ENCODE measurements at regions not wholly inside any gene's neighbourhood (a gene's known extent, or its start where the extent isn't known, plus 50 kb on each side); places are given as distances from the start of the nearest gene placed in this dataset.

DNA sequence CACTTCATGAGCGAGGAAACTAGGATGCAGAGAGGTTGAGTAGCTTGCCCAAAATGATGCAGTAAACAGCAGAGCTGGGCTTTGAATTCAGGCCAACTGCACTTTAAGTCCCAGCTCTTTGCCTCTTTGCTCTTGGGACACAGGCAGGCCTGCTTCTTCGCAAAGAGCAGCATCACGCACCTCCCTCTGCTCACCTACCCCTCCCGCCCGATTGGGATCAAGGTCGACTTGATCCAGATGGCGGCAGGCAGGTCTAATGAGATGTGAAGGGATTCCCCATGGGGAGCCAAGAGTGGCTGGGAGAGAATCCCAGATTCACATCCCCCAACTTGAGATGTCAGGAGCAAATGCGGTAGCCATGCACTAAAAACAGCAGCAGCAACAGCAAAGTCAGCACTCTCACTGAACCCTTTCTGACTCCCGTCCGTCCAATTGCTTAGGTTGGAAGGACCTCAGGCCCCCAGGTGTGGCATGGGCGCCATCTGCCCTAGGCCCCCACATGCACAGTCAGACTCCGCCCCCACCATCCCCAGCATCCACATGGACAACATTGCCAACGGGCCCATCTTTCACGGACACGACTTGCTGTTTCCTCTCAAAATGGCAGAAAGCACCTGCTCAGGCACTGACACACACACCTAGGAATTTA, 84.3 kb upstream of the MAP4K4 start:
- Histone ChIP-seq H3K36me3 (replicated peaks; ENCODE audit: insufficient read depth, low read depth) (no peaks in the 10 kb centered on the region), H4K20me1 (ENCODE audit: insufficient read depth, poor library complexity, severe bottlenecking) (no peaks in the 10 kb centered on the region), H3K9me3 (ENCODE audit: low read depth) (no peaks in the 10 kb centered on the region), H3K4me3 (no peak overlapping the region), H3K4me1 (ENCODE audit: insufficient read depth) (peaks cover 7% of the 10 kb centered on the region), H2AFZ (no peak overlapping the region), H3K9me2 (replicated peaks; ENCODE audit: insufficient read depth) (no peaks in the 10 kb centered on the region), H3K27ac (no peak overlapping the region), H3K79me2 (no peaks in the 10 kb centered on the region), H3K4me2 (no peak overlapping the region), H3K27me3 (no peaks in the 10 kb centered on the region)
- DNase-seq (ENCODE audit: low spot score), result no peak
- no peak for TF ChIP-seq EZH2phosphoT487 (IDR thresholded peaks at IDR 0.05; ENCODE audit: low read depth, severe bottlenecking, unreplicated experiment)
- no peak for TF ChIP-seq CTCF (IDR thresholded peaks at IDR 0.05; ENCODE audit: poor library complexity)
- TF ChIP-seq EZH2 (IDR thresholded peaks at IDR 0.05; ENCODE audit: borderline replicate concordance), result no peak
- WGBS (ENCODE audit: low lambda C conversion rate, missing lambda C conversion rate), result 91% methylated on average over 15 of the region's 15 CpGs

DNA sequence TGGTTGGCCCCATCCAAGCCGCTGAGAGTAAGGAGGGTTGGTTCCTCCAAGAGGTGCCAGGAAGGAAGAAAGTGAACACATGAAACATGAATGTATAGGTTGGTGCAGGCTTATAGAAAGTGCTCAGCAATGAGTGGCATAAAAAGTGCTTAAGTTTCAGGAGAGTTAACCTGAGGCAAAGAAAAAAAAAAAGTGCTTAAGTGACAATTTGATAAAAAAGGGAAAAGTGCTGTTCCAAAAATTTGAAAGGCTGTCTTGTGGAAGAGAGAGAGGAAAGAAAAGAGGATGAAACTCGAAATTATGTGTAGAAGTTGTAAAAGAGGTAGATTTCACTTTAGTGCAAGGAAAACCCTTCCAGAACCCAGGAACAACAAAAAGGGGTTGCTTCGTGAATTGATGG, 85.5 kb upstream of the MAP4K4 start:
- Histone ChIP-seq H3K4me3 (no peak overlapping the region), H3K9me3 (ENCODE audit: low read depth) (no peaks in the 10 kb centered on the region), H3K4me2 (no peak overlapping the region), H4K20me1 (ENCODE audit: insufficient read depth, poor library complexity, severe bottlenecking) (no peaks in the 10 kb centered on the region), H3K27ac (no peak overlapping the region), H3K36me3 (replicated peaks; ENCODE audit: insufficient read depth, low read depth) (no peaks in the 10 kb centered on the region), H3K27me3 (no peaks in the 10 kb centered on the region), H3K4me1 (ENCODE audit: insufficient read depth) (peaks cover 7% of the 10 kb centered on the region), H3K9me2 (replicated peaks; ENCODE audit: insufficient read depth) (no peaks in the 10 kb centered on the region), H3K79me2 (no peaks in the 10 kb centered on the region), H2AFZ (no peak overlapping the region)
- no peak for TF ChIP-seq CTCF (IDR thresholded peaks at IDR 0.05; ENCODE audit: poor library complexity)
- no peak for TF ChIP-seq EZH2 (IDR thresholded peaks at IDR 0.05; ENCODE audit: borderline replicate concordance)
- no peak for TF ChIP-seq EZH2phosphoT487 (IDR thresholded peaks at IDR 0.05; ENCODE audit: low read depth, severe bottlenecking, unreplicated experiment)
- 93% methylated on average over 3 of the region's 3 CpGs for WGBS (ENCODE audit: low lambda C conversion rate, missing lambda C conversion rate)
- DNase-seq (ENCODE audit: low spot score), result no peak

GRCh38 chr2:101610750-101611315, 86.7 kb upstream of the MAP4K4 start:
- H3K27me3 ChIP-seq, result no peaks in the 10 kb centered on the region
- H3K27ac ChIP-seq, result no peak overlapping the region
- no peak overlapping the region for H3K4me2 ChIP-seq
- H2AFZ ChIP-seq, result no peak overlapping the region
- H3K9me3 ChIP-seq (ENCODE audit: low read depth), result no peaks in the 10 kb centered on the region
- no peaks in the 10 kb centered on the region for H3K9me2 ChIP-seq (replicated peaks; ENCODE audit: insufficient read depth)
- no peaks in the 10 kb centered on the region for H4K20me1 ChIP-seq (ENCODE audit: insufficient read depth, poor library complexity, severe bottlenecking)
- no peak overlapping the region for H3K4me3 ChIP-seq
- peaks cover 7% of the 10 kb centered on the region for H3K4me1 ChIP-seq (ENCODE audit: insufficient read depth)
- H3K36me3 ChIP-seq (replicated peaks; ENCODE audit: insufficient read depth, low read depth), result no peaks in the 10 kb centered on the region
- WGBS (ENCODE audit: low lambda C conversion rate, missing lambda C conversion rate), result 87% methylated on average over 3 of the region's 3 CpGs
- TF ChIP-seq EZH2 (IDR thresholded peaks at IDR 0.05; ENCODE audit: borderline replicate concordance), result no peak
- TF ChIP-seq CTCF (IDR thresholded peaks at IDR 0.05; ENCODE audit: poor library complexity), result no peak
- TF ChIP-seq EZH2phosphoT487 (IDR thresholded peaks at IDR 0.05; ENCODE audit: low read depth, severe bottlenecking, unreplicated experiment), result no peak
- no peaks in the 10 kb centered on the region for H3K79me2 ChIP-seq
- DNase-seq (ENCODE audit: low spot score), result no peak
